Mammary epithelial cell (primary cell): ENCODE measurements at regions not wholly inside any gene's neighbourhood (a gene's known extent, or its start where the extent isn't known, plus 50 kb on each side); places are given as distances from the start of the nearest gene placed in this dataset.

Source experiments
- EZH2 ChIP-seq: IDR thresholded peaks from 2 replicates; pipeline ENCODE4 v1.6.1; 2012; ENCODE audit warnings: low read length, inconsistent platforms, borderline replicate concordance
- TF ChIP-seq, protein P1 (sequence below), 2 donors: IDR thresholded peaks in 1 of 2; conservative IDR thresholded peaks in 1 of 2; 2 replicates each; pipeline ENCODE4 v1.5.1; 2011 to 2012; ENCODE audit warnings: inconsistent platforms in 2 of 2, low read length in 2 of 2, mild to moderate bottlenecking in 2 of 2, control low read depth in 1 of 2, low read depth in 1 of 2; ENCODE audit not compliant: insufficient read depth in 1 of 2; ENCODE audit errors: extremely low read depth in 1 of 2

DNA sequence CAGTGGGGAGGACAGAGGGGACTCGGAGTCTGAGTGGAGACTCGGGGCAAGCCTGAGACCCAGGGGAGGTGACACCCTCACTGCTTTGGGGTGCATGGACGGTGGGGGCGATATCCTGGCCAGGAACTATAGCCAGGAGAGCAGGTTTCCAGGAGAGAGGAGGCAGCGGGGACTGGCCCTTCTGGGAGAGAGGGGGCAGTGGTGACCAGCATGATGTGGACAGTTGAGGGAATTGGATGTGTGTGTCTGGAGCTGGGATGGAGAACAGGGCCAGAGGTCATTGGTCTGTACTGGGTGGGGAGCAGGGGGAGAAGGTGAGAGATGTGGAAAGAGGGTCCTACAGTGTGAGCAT, 63.6 kb downstream of the ACKR3 start:
- TF ChIP-seq, protein P1, sequence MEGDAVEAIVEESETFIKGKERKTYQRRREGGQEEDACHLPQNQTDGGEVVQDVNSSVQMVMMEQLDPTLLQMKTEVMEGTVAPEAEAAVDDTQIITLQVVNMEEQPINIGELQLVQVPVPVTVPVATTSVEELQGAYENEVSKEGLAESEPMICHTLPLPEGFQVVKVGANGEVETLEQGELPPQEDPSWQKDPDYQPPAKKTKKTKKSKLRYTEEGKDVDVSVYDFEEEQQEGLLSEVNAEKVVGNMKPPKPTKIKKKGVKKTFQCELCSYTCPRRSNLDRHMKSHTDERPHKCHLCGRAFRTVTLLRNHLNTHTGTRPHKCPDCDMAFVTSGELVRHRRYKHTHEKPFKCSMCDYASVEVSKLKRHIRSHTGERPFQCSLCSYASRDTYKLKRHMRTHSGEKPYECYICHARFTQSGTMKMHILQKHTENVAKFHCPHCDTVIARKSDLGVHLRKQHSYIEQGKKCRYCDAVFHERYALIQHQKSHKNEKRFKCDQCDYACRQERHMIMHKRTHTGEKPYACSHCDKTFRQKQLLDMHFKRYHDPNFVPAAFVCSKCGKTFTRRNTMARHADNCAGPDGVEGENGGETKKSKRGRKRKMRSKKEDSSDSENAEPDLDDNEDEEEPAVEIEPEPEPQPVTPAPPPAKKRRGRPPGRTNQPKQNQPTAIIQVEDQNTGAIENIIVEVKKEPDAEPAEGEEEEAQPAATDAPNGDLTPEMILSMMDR (conservative IDR thresholded peaks at IDR 0.05 in 1 of 2, IDR thresholded peaks at IDR 0.05 in 1 of 2; ENCODE audit: extremely low read depth in 1 of 2, insufficient read depth in 1 of 2, low read depth in 1 of 2, low read length in 2 of 2) = no peak
- TF ChIP-seq EZH2 = no peak
